Chondrocyte (in vitro differentiated cells): ENCODE measurements at regions not wholly inside any gene's neighbourhood (a gene's known extent, or its start where the extent isn't known, plus 50 kb on each side); places are given as distances from the start of the nearest gene placed in this dataset.

ENCODE experiments used
- DNase-seq: peaks from one replicate; pipeline ENCODE4 v3.0.0; 2021; ENCODE audit warnings: mixed read lengths, low spot score
- H3K27ac Mint-ChIP-seq: one replicate; pipeline ENCODE4 v1.8.0; 2021; ENCODE audit warnings: mild to moderate bottlenecking, moderate library complexity, mixed read lengths; ENCODE audit not compliant: unreplicated experiment
- H3K27me3 Mint-ChIP-seq: 2 replicates; pipeline ENCODE4 v1.8.0; 2021; ENCODE audit warnings: low read depth, mixed read lengths
- H3K36me3 Mint-ChIP-seq: 2 replicates; pipeline ENCODE4 v1.8.0; 2021; ENCODE audit warnings: low read depth, mixed read lengths
- H3K4me1 Mint-ChIP-seq: 2 replicates; pipeline ENCODE4 v1.8.0; 2021; ENCODE audit warnings: low read depth, mild to moderate bottlenecking, mixed read lengths
- H3K4me3 Mint-ChIP-seq: one replicate; pipeline ENCODE4 v1.8.0; 2021; ENCODE audit warnings: mild to moderate bottlenecking, moderate library complexity, mixed read lengths; ENCODE audit not compliant: unreplicated experiment
- H3K9me3 Mint-ChIP-seq: 2 replicates; pipeline ENCODE4 v1.8.0; 2021; ENCODE audit warnings: low read depth, mixed read lengths
- CTCF ChIP-seq: fragments of 200-600 bp; sonication (generic); IDR thresholded peaks from 2 replicates; pipeline ENCODE4 v1.5.0; 2021; ENCODE audit warnings: antibody characterized with exemption, mild to moderate bottlenecking, moderate library complexity

- H3K9me3 Mint-ChIP-seq = peaks cover 8% of the 10 kb centered on the region
- peaks cover 2% of the 10 kb centered on the region for H3K36me3 Mint-ChIP-seq
- no peaks in the 10 kb centered on the region for H3K27me3 Mint-ChIP-seq
- no peaks in the 10 kb centered on the region for H3K4me1 Mint-ChIP-seq
- H3K27ac Mint-ChIP-seq = no peak overlapping the region
- no peak for DNase-seq
- no peak for TF ChIP-seq CTCF
- no peak overlapping the region for H3K4me3 Mint-ChIP-seq
These were observed 60.2 kb downstream of the RGS12 start for GRCh38 chr4:3352941-3353594.

- Mint-ChIP-seq H3K4me3 (no peak overlapping the region), H3K36me3 (peaks cover 2% of the 10 kb centered on the region), H3K4me1 (no peaks in the 10 kb centered on the region), H3K27me3 (no peaks in the 10 kb centered on the region), H3K27ac (no peak overlapping the region), H3K9me3 (peaks cover 8% of the 10 kb centered on the region)
- no peak for TF ChIP-seq CTCF
- DNase-seq = no peak
These were observed 61.1 kb downstream of the RGS12 start for GRCh38 chr4:3353752-3354454.

GRCh38 chr4:3354455-3354811 is 61.6 kb downstream of the RGS12 start:
- no peak for DNase-seq
- H3K9me3 Mint-ChIP-seq = peaks cover 8% of the 10 kb centered on the region
- H3K4me3 Mint-ChIP-seq = no peak overlapping the region
- TF ChIP-seq CTCF = no peak
- H3K36me3 Mint-ChIP-seq = peaks cover 2% of the 10 kb centered on the region
- H3K27ac Mint-ChIP-seq = no peak overlapping the region
- no peaks in the 10 kb centered on the region for H3K27me3 Mint-ChIP-seq
- no peaks in the 10 kb centered on the region for H3K4me1 Mint-ChIP-seq

GRCh38 chr4:3355266-3355748 is 62.5 kb downstream of the RGS12 start:
- no peak for TF ChIP-seq CTCF
- H3K9me3 Mint-ChIP-seq = peaks cover 8% of the 10 kb centered on the region
- H3K27me3 Mint-ChIP-seq = no peaks in the 10 kb centered on the region
- no peak overlapping the region for H3K4me3 Mint-ChIP-seq
- H3K36me3 Mint-ChIP-seq = peaks cover 2% of the 10 kb centered on the region
- H3K27ac Mint-ChIP-seq = no peak overlapping the region
- no peaks in the 10 kb centered on the region for H3K4me1 Mint-ChIP-seq
- DNase-seq = no peak

GRCh38 chr4:3358656-3359055 is 65.8 kb downstream of the RGS12 start:
- DNase-seq = no peak
- Mint-ChIP-seq H3K9me3 (peaks cover 8% of the 10 kb centered on the region), H3K27me3 (no peaks in the 10 kb centered on the region), H3K4me3 (no peak overlapping the region), H3K4me1 (no peaks in the 10 kb centered on the region), H3K27ac (no peak overlapping the region), H3K36me3 (peaks cover 2% of the 10 kb centered on the region)
- no peak for TF ChIP-seq CTCF
